ENCODE measurements at regions not wholly inside any gene's neighbourhood (a gene's known extent, or its start where the extent isn't known, plus 50 kb on each side); places are given as distances from the start of the nearest gene placed in this dataset.

DNA sequence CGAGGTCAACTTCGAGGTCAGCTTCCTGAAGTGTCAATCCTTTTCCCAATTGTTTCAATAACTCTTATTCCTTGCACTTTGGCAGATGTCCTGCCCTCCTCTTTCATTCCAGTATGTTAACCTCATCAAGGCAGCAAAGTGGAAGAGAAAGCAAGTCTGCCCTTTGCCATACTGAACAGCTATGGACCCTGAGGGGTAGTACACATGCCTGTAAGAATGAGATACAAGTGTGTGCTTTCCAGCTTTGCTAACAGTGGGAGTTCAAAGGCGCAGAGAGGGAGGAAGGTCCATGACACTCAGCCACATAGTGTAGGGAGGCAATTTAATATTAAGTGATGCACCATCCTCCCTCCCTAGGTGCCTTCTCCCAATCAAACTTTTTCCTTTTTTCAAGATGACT is 96.4 kb upstream of the ZCCHC13 start:
- H3K27ac ChIP-seq (ENCODE audit: extremely low read depth, low read depth, low read length) = no peak overlapping the region
- no peaks in the 10 kb centered on the region for H3K4me1 ChIP-seq (ENCODE audit: control insufficient read depth, insufficient read depth, low read length)
- no peaks in the 10 kb centered on the region; the same call in none of the 2 replicates for H3K9me3 ChIP-seq (ENCODE audit: control insufficient read depth, insufficient read depth, low read depth, low read length)
- peaks cover 19 to 20% of the 10 kb centered on the region in 2 experiments for H3K36me3 ChIP-seq (ENCODE audit: control insufficient read depth in 2 of 2, insufficient read depth in 1 of 2, low read length in 2 of 2)
- ChIA-PET POLR2A (no interaction called here), CTCF (interaction anchor here (0.5 kb wide), 1 partner anchor 60 kb away, joined by 3 read pairs; no protein-coding TSS in a partner anchor)
- no peak overlapping the region for H3K4me3 ChIP-seq (ENCODE audit: low read depth, low read length)
- TF ChIP-seq ZNF473 (tag by site-specific recombination; IDR thresholded peaks at IDR 0.05) = no peak
- no peak for TF ChIP-seq ZNF791 (tag by site-specific recombination; IDR thresholded peaks at IDR 0.05)
- TF ChIP-seq, protein P1, sequence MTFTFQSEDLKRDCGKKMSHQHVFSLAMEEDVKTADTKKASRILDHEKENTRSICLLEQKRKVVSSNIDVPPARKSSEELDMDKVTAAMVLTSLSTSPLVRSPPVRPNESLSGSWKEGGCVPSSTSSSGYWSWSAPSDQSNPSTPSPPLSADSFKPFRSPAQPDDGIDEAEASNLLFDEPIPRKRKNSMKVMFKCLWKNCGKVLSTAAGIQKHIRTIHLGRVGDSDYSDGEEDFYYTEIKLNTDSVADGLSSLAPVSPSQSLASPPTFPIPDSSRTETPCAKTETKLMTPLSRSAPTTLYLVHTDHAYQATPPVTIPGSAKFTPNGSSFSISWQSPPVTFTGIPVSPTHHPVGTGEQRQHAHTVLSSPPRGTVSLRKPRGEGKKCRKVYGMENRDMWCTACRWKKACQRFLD (tag by site-specific recombination; IDR thresholded peaks at IDR 0.05) = no peak
- TF ChIP-seq, protein P2, sequence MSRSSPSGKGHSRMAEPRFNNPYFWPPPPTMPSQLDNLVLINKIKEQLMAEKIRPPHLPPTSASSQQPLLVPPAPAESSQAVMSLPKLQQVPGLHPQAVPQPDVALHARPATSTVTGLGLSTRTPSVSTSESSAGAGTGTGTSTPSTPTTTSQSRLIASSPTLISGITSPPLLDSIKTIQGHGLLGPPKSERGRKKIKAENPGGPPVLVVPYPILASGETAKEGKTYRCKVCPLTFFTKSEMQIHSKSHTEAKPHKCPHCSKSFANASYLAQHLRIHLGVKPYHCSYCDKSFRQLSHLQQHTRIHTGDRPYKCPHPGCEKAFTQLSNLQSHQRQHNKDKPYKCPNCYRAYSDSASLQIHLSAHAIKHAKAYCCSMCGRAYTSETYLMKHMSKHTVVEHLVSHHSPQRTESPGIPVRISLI (tag by site-specific recombination; IDR thresholded peaks at IDR 0.05) = no peak
- no peak for TF ChIP-seq ZNF239 (tag by site-specific recombination; IDR thresholded peaks at IDR 0.05)
- no peak for TF ChIP-seq ZNF510 (tag by site-specific recombination; IDR thresholded peaks at IDR 0.05; ENCODE audit: insufficient replicate concordance)
- TF ChIP-seq ZNF792 (tag by site-specific recombination; IDR thresholded peaks at IDR 0.05) = no peak
- no peak for TF ChIP-seq ZNF302 (tag by site-specific recombination; IDR thresholded peaks at IDR 0.05; ENCODE audit: low read depth)
- TF ChIP-seq, protein P3, sequence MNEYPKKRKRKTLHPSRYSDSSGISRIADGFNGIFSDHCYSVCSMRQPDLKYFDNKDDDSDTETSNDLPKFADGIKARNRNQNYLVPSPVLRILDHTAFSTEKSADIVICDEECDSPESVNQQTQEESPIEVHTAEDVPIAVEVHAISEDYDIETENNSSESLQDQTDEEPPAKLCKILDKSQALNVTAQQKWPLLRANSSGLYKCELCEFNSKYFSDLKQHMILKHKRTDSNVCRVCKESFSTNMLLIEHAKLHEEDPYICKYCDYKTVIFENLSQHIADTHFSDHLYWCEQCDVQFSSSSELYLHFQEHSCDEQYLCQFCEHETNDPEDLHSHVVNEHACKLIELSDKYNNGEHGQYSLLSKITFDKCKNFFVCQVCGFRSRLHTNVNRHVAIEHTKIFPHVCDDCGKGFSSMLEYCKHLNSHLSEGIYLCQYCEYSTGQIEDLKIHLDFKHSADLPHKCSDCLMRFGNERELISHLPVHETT (tag by site-specific recombination; IDR thresholded peaks at IDR 0.05) = no peak
- no peak for TF ChIP-seq KLF1 (tag by site-specific recombination; IDR thresholded peaks at IDR 0.05)
- no peak for TF ChIP-seq ZNF670 (tag by site-specific recombination; IDR thresholded peaks at IDR 0.05; ENCODE audit: low read depth)
- TF ChIP-seq ATF2 (tag by site-specific recombination; IDR thresholded peaks at IDR 0.05; ENCODE audit: low read depth) = no peak
- no peak for TF ChIP-seq ZBTB6 (tag by site-specific recombination; IDR thresholded peaks at IDR 0.05)
- no peak for TF ChIP-seq WT1 (tag by site-specific recombination; IDR thresholded peaks at IDR 0.05)
- TF ChIP-seq ZNF768 (tag by site-specific recombination; IDR thresholded peaks at IDR 0.05) = no peak
- TF ChIP-seq ZNF223 (tag by site-specific recombination; IDR thresholded peaks at IDR 0.05) = no peak
- TF ChIP-seq ZNF114 (tag by site-specific recombination; IDR thresholded peaks at IDR 0.05) = no peak

DNA sequence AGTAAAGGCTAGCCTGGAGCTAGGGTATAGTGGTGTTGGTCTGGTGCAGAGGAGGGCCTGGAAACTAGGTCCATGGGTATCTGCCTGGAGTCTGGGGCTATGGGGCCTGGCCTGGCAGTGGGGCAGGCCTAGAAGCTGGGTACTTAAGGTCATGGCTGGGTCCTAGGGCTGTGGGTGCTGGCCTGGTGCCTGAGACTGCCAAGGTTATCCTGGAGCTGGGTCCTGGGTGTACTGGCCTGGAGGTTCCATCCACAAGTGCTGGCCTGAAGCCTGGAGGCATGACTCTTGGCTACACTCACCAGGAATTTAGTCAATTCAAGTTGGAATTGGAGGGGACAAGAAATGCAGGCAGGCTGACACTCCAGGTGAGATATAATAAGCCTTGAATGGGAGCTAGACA is 108.4 kb upstream of the ZCCHC13 start:
- H3K27ac ChIP-seq (ENCODE audit: extremely low read depth, low read depth, low read length) = no peak overlapping the region
- TF ChIP-seq AEBP2 (tag by site-specific recombination; IDR thresholded peaks at IDR 0.05; ENCODE audit: borderline replicate concordance) (no peak), ZNF354C (tag by site-specific recombination; IDR thresholded peaks at IDR 0.05; ENCODE audit: borderline replicate concordance, low read depth) (no peak), ZNF664 (tag by site-specific recombination; IDR thresholded peaks at IDR 0.05) (no peak), ZNF37A (tag by site-specific recombination; IDR thresholded peaks at IDR 0.05) (no peak), ZNF600 (tag by site-specific recombination; IDR thresholded peaks at IDR 0.05) (no peak), KLF7 (tag by site-specific recombination; IDR thresholded peaks at IDR 0.05; ENCODE audit: borderline replicate concordance) (no peak), ZNF692 (tag by site-specific recombination; IDR thresholded peaks at IDR 0.05) (no peak), ZNF23 (tag by site-specific recombination; IDR thresholded peaks at IDR 0.05; ENCODE audit: borderline replicate concordance) (no peak), ZNF391 (tag by site-specific recombination; IDR thresholded peaks at IDR 0.05; ENCODE audit: borderline replicate concordance, low read depth) (no peak)

More for the DNA sequence above, 108.4 kb upstream of the ZCCHC13 start:
- H3K4me1 ChIP-seq (ENCODE audit: control insufficient read depth, insufficient read depth, low read length) = no peaks in the 10 kb centered on the region
- ChIA-PET POLR2A (no interaction called here), CTCF (no interaction called here)
- no peaks in the 10 kb centered on the region; the same call in 1 of the 2 replicates for H3K9me3 ChIP-seq (ENCODE audit: control insufficient read depth, insufficient read depth, low read depth, low read length)
- H3K36me3 ChIP-seq (ENCODE audit: control insufficient read depth in 2 of 2, insufficient read depth in 1 of 2, low read length in 2 of 2) = no peaks in the 10 kb centered on the region
- no peak overlapping the region for H3K4me3 ChIP-seq (ENCODE audit: low read depth, low read length)

Data from HEK293 (cell line).